Thyroid gland (tissue), 4 donors: ENCODE measurements at regions not wholly inside any gene's neighbourhood (a gene's known extent, or its start where the extent isn't known, plus 50 kb on each side); places are given as distances from the start of the nearest gene placed in this dataset.

Experiments
- POLR2A ChIP-seq, 2 donors: fragments of 450-650 bp; IDR thresholded peaks; one replicate each; pipeline ENCODE4 v1.6.1; 2017; ENCODE audit warnings: antibody characterized with exemption in 2 of 2, mild to moderate bottlenecking in 2 of 2, moderate library complexity in 1 of 2
- TF ChIP-seq, protein P1 (sequence below), 6 experiments: fragments of 200-600 bp in 3 of 6; fragments of 450-650 bp in 3 of 6; sonication (generic) in 3 of 6; IDR thresholded peaks; one replicate each; pipeline ENCODE4 v1.5.1; 2016 to 2019; ENCODE audit warnings: antibody characterized with exemption in 6 of 6, mild to moderate bottlenecking in 2 of 6, inconsistent platforms in 1 of 6, moderate library complexity in 1 of 6

DNA sequence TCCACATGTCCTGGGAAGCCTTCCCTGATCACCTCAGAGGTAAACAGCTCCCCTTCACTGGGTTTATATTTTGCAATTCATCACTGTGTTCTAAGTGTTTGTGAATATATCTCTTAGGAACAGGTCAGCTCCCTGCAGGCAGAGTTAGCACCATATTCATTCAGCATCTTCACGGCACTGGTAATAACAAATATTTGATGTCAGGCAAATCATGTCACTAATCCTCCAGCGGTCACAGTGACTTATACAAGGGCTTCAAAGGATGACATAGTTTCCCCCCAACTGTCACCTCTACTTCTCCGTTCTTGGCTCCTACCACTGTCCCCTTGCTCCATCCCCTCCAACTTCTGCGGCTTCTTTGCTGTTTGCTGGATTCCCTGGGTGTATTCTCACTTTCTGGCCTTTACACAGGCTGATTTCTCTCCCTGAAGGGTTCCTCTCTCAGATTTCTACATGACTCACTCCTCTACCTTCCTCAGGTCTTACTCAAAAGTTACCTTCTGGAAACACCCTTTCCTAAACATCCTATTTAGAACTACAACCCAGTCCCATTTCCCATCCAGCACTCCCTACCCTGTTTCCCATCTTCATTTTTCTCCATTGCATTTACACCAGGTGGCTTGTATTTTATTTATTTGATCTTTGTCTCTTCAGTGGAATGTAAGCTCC is 66.6 kb downstream of the NHLRC1 start:
- TF ChIP-seq, protein P1, sequence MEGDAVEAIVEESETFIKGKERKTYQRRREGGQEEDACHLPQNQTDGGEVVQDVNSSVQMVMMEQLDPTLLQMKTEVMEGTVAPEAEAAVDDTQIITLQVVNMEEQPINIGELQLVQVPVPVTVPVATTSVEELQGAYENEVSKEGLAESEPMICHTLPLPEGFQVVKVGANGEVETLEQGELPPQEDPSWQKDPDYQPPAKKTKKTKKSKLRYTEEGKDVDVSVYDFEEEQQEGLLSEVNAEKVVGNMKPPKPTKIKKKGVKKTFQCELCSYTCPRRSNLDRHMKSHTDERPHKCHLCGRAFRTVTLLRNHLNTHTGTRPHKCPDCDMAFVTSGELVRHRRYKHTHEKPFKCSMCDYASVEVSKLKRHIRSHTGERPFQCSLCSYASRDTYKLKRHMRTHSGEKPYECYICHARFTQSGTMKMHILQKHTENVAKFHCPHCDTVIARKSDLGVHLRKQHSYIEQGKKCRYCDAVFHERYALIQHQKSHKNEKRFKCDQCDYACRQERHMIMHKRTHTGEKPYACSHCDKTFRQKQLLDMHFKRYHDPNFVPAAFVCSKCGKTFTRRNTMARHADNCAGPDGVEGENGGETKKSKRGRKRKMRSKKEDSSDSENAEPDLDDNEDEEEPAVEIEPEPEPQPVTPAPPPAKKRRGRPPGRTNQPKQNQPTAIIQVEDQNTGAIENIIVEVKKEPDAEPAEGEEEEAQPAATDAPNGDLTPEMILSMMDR (IDR thresholded peaks at IDR 0.05) = no peak
- TF ChIP-seq POLR2A (IDR thresholded peaks at IDR 0.05) = no peak
